ENCODE measurements at regions not wholly inside any gene's neighbourhood (a gene's known extent, or its start where the extent isn't known, plus 50 kb on each side); places are given as distances from the start of the nearest gene placed in this dataset.

- intact Hi-C loops (cut with DNase I; ENCODE audit: low total_unique reads): no loop called here
- H3K4me3 ChIP-seq: no peak overlapping the region
- H3K27ac ChIP-seq: no peak overlapping the region
- no peaks in the 10 kb centered on the region for H3K27me3 ChIP-seq
- no peaks in the 10 kb centered on the region for H3K9me3 ChIP-seq
- H3K4me1 ChIP-seq: no peaks in the 10 kb centered on the region
- TF ChIP-seq POLR2A (IDR thresholded peaks at IDR 0.05): no peak
- no peak for TF ChIP-seq CTCF (IDR thresholded peaks at IDR 0.05)
- no peak for DNase-seq
- no peaks in the 10 kb centered on the region for H3K36me3 ChIP-seq
Measured at GRCh38 chr2:221710744-221711143, 138.6 kb upstream of the EPHA4 start.

- DNase-seq: no peak
- Histone ChIP-seq H3K36me3 (no peaks in the 10 kb centered on the region), H3K9me3 (no peaks in the 10 kb centered on the region), H3K27ac (no peak overlapping the region), H3K27me3 (no peaks in the 10 kb centered on the region), H3K4me3 (no peak overlapping the region), H3K4me1 (no peaks in the 10 kb centered on the region)
- intact Hi-C loops (cut with DNase I; ENCODE audit: low total_unique reads): no loop called here
- TF ChIP-seq POLR2A (IDR thresholded peaks at IDR 0.05): no peak
- TF ChIP-seq CTCF (IDR thresholded peaks at IDR 0.05): no peak
Measured at GRCh38 chr2:221708902-221709301, 136.8 kb upstream of the EPHA4 start.

GRCh38 chr2:221705185-221705877 lies 133.2 kb upstream of the EPHA4 start:
- intact Hi-C loops (cut with DNase I; ENCODE audit: low total_unique reads): no loop called here
- no peaks in the 10 kb centered on the region for H3K4me1 ChIP-seq
- no peak overlapping the region for H3K4me3 ChIP-seq
- H3K36me3 ChIP-seq: no peaks in the 10 kb centered on the region
- no peak overlapping the region for H3K27ac ChIP-seq
- TF ChIP-seq POLR2A (IDR thresholded peaks at IDR 0.05) (no peak), CTCF (IDR thresholded peaks at IDR 0.05) (no peak)
- no peak for DNase-seq
- H3K9me3 ChIP-seq: no peaks in the 10 kb centered on the region
- no peaks in the 10 kb centered on the region for H3K27me3 ChIP-seq

- TF ChIP-seq CTCF (IDR thresholded peaks at IDR 0.05) (no peak), POLR2A (IDR thresholded peaks at IDR 0.05) (no peak)
- intact Hi-C loops (cut with DNase I; ENCODE audit: low total_unique reads): no loop called here
- H3K27me3 ChIP-seq: no peaks in the 10 kb centered on the region
- H3K4me1 ChIP-seq: no peaks in the 10 kb centered on the region
- no peak overlapping the region for H3K4me3 ChIP-seq
- DNase-seq: no peak
- no peaks in the 10 kb centered on the region for H3K9me3 ChIP-seq
- H3K36me3 ChIP-seq: no peaks in the 10 kb centered on the region
- H3K27ac ChIP-seq: no peak overlapping the region
Measured at GRCh38 chr2:221704442-221704841, 132.3 kb upstream of the EPHA4 start.

GRCh38 chr2:221693365-221693764 lies 121.3 kb upstream of the EPHA4 start:
- Histone ChIP-seq H3K36me3 (no peaks in the 10 kb centered on the region), H3K9me3 (no peaks in the 10 kb centered on the region), H3K27ac (no peak overlapping the region), H3K27me3 (no peaks in the 10 kb centered on the region), H3K4me3 (no peak overlapping the region), H3K4me1 (no peaks in the 10 kb centered on the region)
- no peak for TF ChIP-seq POLR2A (IDR thresholded peaks at IDR 0.05)
- no peak for TF ChIP-seq CTCF (IDR thresholded peaks at IDR 0.05)
- no peak for DNase-seq
- intact Hi-C loops (cut with DNase I; ENCODE audit: low total_unique reads): no loop called here

Measured in uterus (tissue), 3 donors.